Epithelial cell of proximal tubule (primary cell): ENCODE measurements at regions not wholly inside any gene's neighbourhood (a gene's known extent, or its start where the extent isn't known, plus 50 kb on each side); places are given as distances from the start of the nearest gene placed in this dataset.
A peak's percentile ranks its signal among the peaks of the same experiment; 100 is the strongest.
"Not testable (repeated sequence)": the region's sequence is repeated elsewhere in the genome, so short reads cannot be mapped to it uniquely, and the experiment has no call there.

Experiments
- DNase-seq: peaks from one replicate; pipeline ENCODE4 v3.0.0-alpha.2; 2011; ENCODE audit warnings: low read depth
- H3K4me3 ChIP-seq: 2 replicates; pipeline ENCODE4 v1.5.1; 2011; ENCODE audit warnings: low read depth, mild to moderate bottlenecking, low read length
- TF ChIP-seq, protein P1 (sequence below): conservative IDR thresholded peaks from 2 replicates; pipeline ENCODE4 v1.5.1; 2012; ENCODE audit warnings: low read depth, mild to moderate bottlenecking, low read length

DNA sequence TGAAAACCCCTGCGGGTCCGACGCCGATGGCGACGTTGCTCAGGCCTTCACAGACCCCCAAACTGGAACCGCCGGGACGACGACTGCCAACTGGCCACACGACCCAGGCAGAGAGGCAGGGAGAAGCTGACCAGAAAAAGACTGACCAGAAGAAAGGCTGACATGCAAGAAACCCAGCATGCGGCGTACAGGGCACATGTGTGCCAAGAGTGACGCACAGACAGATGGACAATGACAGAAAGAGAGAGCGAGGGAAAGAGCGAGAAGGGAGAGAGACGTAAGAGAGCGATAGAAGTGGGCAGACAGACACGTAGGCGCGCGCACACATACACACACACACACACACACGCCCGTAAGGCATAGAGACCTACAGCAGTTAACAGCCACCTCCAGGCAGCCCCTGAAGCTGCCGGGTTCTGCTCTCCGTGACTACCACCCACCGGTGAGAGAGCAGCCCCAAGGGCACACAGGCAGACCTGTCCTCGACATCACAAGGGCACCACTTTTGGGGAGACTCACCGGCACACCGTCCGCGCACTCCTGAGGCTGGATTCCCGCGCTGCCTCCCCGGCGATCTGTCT is 67.2 kb upstream of the ZNF527 start:
- no peak overlapping the region for H3K4me3 ChIP-seq
- no peak for DNase-seq
- TF ChIP-seq, protein P1, sequence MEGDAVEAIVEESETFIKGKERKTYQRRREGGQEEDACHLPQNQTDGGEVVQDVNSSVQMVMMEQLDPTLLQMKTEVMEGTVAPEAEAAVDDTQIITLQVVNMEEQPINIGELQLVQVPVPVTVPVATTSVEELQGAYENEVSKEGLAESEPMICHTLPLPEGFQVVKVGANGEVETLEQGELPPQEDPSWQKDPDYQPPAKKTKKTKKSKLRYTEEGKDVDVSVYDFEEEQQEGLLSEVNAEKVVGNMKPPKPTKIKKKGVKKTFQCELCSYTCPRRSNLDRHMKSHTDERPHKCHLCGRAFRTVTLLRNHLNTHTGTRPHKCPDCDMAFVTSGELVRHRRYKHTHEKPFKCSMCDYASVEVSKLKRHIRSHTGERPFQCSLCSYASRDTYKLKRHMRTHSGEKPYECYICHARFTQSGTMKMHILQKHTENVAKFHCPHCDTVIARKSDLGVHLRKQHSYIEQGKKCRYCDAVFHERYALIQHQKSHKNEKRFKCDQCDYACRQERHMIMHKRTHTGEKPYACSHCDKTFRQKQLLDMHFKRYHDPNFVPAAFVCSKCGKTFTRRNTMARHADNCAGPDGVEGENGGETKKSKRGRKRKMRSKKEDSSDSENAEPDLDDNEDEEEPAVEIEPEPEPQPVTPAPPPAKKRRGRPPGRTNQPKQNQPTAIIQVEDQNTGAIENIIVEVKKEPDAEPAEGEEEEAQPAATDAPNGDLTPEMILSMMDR, result no peak

DNA sequence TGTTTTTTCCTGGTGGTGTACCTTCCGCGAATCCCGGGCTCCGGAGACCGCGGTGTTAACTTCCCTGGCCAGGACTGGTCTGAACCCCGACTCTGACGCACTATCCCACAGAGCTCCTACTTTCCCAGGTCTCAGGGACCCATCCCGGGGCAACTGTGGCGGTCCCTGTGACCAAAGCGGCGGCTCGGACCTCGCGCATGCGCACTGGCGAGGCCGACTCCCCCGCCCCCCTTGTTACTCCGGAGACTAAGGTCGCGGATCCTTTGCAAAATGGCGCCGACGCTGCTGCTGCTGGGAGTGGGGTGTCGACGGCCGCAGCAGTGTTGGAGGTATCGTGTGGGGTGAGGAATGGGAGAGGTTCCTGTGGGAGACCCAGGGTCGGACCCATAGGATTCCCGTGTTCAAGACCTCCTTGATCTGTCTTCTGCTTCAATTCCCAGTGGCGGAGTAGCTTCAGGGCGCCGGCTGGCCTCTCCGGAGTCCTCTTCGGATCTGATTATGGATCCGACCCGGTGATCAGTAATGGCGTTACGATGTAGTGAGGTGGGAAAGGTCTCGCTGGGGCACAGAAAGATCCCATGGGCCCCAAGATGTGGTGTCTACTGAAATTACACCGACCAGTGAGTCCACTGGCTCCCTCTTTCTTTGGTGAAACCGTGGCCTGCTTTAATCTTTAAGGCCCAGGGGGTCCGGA is 66.6 kb upstream of the ZNF527 start:
- TF ChIP-seq, protein P1, result no peak
- no peak overlapping the region for H3K4me3 ChIP-seq
- DNase-seq, result no peak

DNA sequence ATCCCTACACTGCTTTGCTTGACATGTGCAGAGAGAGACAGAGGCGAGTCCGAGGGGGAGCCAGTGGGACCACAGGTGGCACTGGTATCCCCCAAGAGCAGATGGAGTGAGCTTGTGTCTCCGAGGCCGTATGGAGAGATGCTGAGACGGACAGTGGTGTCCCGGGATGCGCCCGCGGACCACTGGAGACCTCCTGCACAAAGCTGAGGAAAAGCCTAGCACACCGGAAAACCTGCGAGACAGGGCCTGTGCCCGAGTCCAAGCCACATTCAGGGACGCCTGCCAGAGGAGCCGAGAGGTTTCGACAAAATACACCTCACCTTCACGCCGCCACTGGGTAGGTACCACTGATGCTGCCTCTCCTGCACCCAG is 66.0 kb upstream of the ZNF527 start:
- no peak overlapping the region for H3K4me3 ChIP-seq
- TF ChIP-seq, protein P1, result no peak
- no peak for DNase-seq

DNA sequence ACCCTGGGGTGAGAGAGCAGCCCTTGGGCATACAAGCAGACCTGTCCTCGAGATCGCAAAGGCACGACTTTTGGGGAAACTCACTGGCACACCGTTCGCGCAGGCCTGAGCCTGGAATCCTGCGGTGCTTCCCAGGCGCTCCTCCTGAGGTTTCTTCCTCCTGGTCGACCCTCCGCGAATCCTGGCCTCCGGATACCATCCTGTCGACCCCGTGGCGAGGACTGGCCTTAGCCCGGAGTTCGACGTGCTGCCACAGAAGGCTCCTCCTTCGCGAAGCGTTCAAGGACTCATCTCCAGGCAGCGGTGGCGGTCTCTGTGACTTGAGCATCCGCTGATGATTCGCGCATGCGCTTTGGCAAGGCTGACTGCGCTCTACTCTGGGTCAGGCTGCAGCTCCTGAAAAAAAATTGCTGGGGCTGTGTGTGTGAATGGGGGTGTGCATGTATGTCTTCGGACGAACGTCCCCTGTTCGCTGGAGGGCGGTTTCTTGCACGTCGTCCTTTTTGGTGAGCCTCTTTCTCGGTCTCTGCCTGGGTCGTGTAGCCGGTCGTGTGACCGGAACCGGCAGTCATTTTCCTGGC is 64.4 kb upstream of the ZNF527 start:
- no peak overlapping the region for H3K4me3 ChIP-seq
- no peak for DNase-seq
- TF ChIP-seq, protein P1, result no peak

DNA sequence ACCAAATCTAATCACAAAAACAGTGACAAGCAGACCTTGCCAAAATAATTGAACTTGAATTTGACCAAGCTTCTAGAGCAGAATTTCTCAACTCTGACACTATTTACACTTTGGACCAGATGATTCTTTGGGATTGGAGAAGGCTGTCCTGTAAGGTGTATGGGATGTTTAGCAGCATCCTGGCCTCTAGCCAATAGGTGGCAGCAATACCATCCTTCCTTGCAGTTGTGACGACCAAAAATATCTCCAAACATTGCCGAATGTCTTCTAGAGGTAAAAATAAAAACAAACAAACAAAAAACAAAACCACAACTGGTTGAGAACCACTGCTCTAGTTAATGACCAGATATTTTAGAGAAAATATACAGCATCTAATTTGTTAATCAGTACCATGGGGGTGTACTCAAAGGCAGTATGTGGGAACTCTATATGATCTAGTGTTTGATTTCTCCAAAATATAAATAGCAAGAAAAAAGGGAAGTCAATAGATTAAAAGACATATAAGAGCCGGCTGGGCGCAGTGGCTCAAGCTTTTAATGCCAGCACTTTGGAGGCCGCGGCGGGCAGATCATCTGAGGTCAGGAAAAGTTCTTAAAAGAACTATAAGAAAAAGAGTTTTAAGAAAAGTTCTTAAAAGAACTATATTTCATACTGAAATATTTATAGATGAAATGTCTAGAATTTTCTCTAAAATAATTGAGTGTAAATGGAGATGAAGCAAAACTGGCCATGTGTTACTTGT is 60.9 kb upstream of the ZNF527 start:
- H3K4me3 ChIP-seq, result no peak overlapping the region
- no peak for DNase-seq
- TF ChIP-seq, protein P1, result peak; percentile 28

DNA sequence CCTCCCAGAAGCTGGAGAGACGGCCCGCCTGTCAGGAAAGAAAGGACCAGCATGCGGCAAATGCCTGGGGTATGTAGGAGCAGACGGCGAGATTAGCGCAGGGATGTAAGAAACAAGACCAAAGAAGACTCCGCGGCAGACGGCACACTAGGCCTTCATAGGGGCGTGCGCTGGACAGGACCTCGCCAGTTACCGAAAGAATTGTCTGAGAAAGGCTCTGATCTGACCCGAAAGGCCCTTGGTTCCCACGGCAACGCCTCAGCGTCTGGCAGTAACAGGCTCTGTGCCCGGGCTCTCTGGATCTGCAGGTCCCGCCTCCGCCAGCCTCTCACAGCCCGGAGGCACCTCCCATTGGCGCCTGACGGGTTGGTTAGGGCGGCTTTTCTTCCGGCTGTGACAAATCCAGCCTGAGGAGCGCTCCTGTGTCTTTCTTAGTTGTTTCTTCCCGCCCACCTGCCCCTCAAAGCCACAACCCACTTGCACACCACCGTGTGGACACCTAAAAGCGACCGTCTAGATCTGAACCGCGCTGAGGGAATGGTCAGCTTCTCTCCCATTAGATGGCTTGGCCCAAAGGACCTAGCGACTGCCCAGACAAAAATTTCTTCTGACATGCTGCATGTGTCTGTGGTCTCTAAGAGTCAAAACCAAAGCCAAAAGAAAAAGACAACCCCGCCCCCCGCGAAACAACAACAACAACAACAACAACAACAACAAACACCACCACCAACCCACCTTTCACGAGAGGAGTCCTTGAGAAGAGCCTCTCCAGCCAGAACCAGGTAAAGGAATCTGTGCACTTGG is 58.2 kb upstream of the ZNF527 start:
- DNase-seq, result not testable (repeated sequence)
- H3K4me3 ChIP-seq, result peak overlapping the region; percentile 46

DNA sequence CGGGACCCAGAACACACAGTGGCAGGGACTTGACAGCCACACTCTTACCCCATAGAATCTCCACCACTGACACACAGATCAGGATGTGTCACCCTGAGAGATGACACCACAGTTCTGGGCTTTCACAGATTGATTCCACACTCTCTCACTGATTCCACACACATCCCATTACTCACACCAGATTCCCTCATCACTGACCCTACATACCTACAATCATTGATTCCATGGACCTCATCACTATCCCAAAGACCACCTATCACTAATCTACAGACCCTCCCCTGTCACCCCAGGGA is 57.6 kb upstream of the ZNF527 start:
- no peak for DNase-seq
- TF ChIP-seq, protein P1, result no peak
- H3K4me3 ChIP-seq, result no peak overlapping the region
